H1 (cell line): ENCODE measurements at regions not wholly inside any gene's neighbourhood (a gene's known extent, or its start where the extent isn't known, plus 50 kb on each side); places are given as distances from the start of the nearest gene placed in this dataset.

Source experiments
- CBX5 ChIP-seq: fragments of 300-800, 300-1000 bp; sonication (generic); IDR thresholded peaks from 2 replicates; pipeline ENCODE4 v1.7.1; 2016; ENCODE audit warnings: antibody characterized with exemption, low read length, low read depth
- CHD2 ChIP-seq: IDR thresholded peaks from 2 replicates; pipeline ENCODE4 v1.6.1; 2012; ENCODE audit warnings: low read length, improper control_type of control experiment
- CTCF ChIP-seq, 3 experiments: IDR thresholded peaks; 1 replicate in 2 of 3; 2 replicates in 1 of 3; pipeline versions ENCODE4 v1.5.1 to v1.6.1; 2011; ENCODE audit warnings: low read length in 3 of 3, mild to moderate bottlenecking in 3 of 3, inconsistent platforms in 2 of 3, low read depth in 1 of 3, moderate library complexity in 1 of 3; ENCODE audit not compliant: insufficient read depth in 1 of 3; ENCODE audit errors: control extremely low read depth in 1 of 3
- EP300 ChIP-seq, 2 experiments: IDR thresholded peaks; 1 replicate in 1 of 2; 2 replicates in 1 of 2; pipeline ENCODE4 v1.6.1; 2011 to 2012; ENCODE audit warnings: low read depth in 2 of 2, low read length in 2 of 2, mild to moderate bottlenecking in 2 of 2, borderline replicate concordance in 1 of 2, inconsistent platforms in 1 of 2, moderate library complexity in 1 of 2
- EZH2 ChIP-seq: fragments of 200-600 bp; sonication (generic); IDR thresholded peaks from 2 replicates; pipeline ENCODE4 v1.7.1; 2012; ENCODE audit warnings: low read depth, mild to moderate bottlenecking, moderate library complexity, low read length, inconsistent platforms; ENCODE audit not compliant: severe bottlenecking
- FOSL1 ChIP-seq: IDR thresholded peaks from 2 replicates; pipeline ENCODE4 v1.6.1; 2011; ENCODE audit warnings: mild to moderate bottlenecking, low read depth, low read length, moderate library complexity; ENCODE audit not compliant: insufficient read depth
- GABPA ChIP-seq: IDR thresholded peaks from 2 replicates; pipeline ENCODE4 v1.6.1; 2011; ENCODE audit warnings: mild to moderate bottlenecking, low read length, moderate library complexity, borderline replicate concordance; ENCODE audit not compliant: insufficient read depth
- JUN ChIP-seq: IDR thresholded peaks from 2 replicates; pipeline ENCODE4 v1.6.1; 2011; ENCODE audit warnings: low read depth, mild to moderate bottlenecking, improper control_type of control experiment, low read length
- POLR2AphosphoS5 ChIP-seq: IDR thresholded peaks from 2 replicates; pipeline ENCODE4 v1.6.1; 2011; ENCODE audit warnings: low read depth, low read length
- POU5F1 ChIP-seq: IDR thresholded peaks from 2 replicates; pipeline ENCODE4 v1.6.1; 2011; ENCODE audit warnings: low read depth, mild to moderate bottlenecking, low read length, moderate library complexity
- RAD21 ChIP-seq, 2 experiments: IDR thresholded peaks in 1 of 2; conservative IDR thresholded peaks in 1 of 2; 2 replicates each; pipeline ENCODE4 v1.6.1; 2011; ENCODE audit warnings: low read depth in 2 of 2, low read length in 2 of 2, improper control_type of control experiment in 1 of 2, inconsistent platforms in 1 of 2, mild to moderate bottlenecking in 1 of 2, moderate library complexity in 1 of 2
- RFX5 ChIP-seq: IDR thresholded peaks from 2 replicates; pipeline ENCODE4 v1.6.1; 2011; ENCODE audit warnings: low read depth, low read length, improper control_type of control experiment, borderline replicate concordance
- TAF1 ChIP-seq: IDR thresholded peaks from 2 replicates; pipeline ENCODE4 v1.6.1; 2011; ENCODE audit warnings: mild to moderate bottlenecking, low read depth, low read length
- TF ChIP-seq, protein P1 (sequence below): IDR thresholded peaks from 2 replicates; pipeline ENCODE4 v1.6.1; 2012; ENCODE audit warnings: low read length, inconsistent platforms

DNA sequence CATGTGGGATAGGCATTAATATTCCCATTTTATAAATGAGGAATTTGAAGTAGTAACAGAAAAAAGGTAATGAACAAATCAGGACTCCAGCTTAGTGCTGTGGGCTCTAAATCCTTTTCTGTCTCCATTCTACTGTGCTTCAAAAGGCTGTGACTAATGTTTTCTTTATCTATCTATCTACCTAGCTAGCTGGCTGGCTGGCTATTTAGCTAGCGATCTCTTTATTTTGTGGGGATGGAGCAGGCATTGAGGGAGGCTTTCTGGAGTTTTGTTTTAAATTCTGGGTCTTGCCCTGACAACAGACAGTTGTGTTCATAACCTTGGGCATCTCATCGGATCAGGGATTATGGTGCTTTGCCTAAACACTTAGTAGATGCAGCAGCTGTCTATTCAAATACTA lies 139.2 kb downstream of the SOX4 start:
- TF ChIP-seq RFX5: no peak
- TF ChIP-seq POU5F1: no peak
- TF ChIP-seq EP300 (IDR thresholded peaks at IDR 0.05; ENCODE audit: borderline replicate concordance in 1 of 2, low read depth in 2 of 2, low read length in 2 of 2): no peak
- no peak for TF ChIP-seq POLR2AphosphoS5
- TF ChIP-seq TAF1: no peak
- TF ChIP-seq EZH2: no peak
- TF ChIP-seq CTCF (IDR thresholded peaks at IDR 0.05; ENCODE audit: control extremely low read depth in 1 of 3, insufficient read depth in 1 of 3, low read depth in 1 of 3, low read length in 3 of 3): no peak
- no peak for TF ChIP-seq GABPA
- no peak for TF ChIP-seq JUN
- no peak for TF ChIP-seq CHD2
- TF ChIP-seq RAD21 (IDR thresholded peaks at IDR 0.05 in 1 of 2, conservative IDR thresholded peaks at IDR 0.05 in 1 of 2; ENCODE audit: low read depth in 2 of 2, low read length in 2 of 2): no peak
- no peak for TF ChIP-seq CBX5
- TF ChIP-seq FOSL1: no peak
- TF ChIP-seq, protein P1, sequence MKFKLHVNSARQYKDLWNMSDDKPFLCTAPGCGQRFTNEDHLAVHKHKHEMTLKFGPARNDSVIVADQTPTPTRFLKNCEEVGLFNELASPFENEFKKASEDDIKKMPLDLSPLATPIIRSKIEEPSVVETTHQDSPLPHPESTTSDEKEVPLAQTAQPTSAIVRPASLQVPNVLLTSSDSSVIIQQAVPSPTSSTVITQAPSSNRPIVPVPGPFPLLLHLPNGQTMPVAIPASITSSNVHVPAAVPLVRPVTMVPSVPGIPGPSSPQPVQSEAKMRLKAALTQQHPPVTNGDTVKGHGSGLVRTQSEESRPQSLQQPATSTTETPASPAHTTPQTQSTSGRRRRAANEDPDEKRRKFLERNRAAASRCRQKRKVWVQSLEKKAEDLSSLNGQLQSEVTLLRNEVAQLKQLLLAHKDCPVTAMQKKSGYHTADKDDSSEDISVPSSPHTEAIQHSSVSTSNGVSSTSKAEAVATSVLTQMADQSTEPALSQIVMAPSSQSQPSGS: no peak
